HUES64 (cell line): ENCODE measurements at regions not wholly inside any gene's neighbourhood (a gene's known extent, or its start where the extent isn't known, plus 50 kb on each side); places are given as distances from the start of the nearest gene placed in this dataset.

Source experiments
- H3K27ac ChIP-seq: 2 replicates; pipeline ENCODE4 v1.7.0; 2013; ENCODE audit warnings: low read depth, low read length, inconsistent platforms
- H3K27me3 ChIP-seq: 2 replicates; pipeline ENCODE4 v1.6.1; 2013; ENCODE audit warnings: mild to moderate bottlenecking, low read length; ENCODE audit not compliant: insufficient read depth
- H3K36me3 ChIP-seq: 2 replicates; pipeline ENCODE4 v1.6.1; 2013; ENCODE audit warnings: mild to moderate bottlenecking, low read length; ENCODE audit not compliant: insufficient read depth
- H3K4me1 ChIP-seq: 2 replicates; pipeline ENCODE4 v1.6.1; 2013; ENCODE audit warnings: mild to moderate bottlenecking, low read length, moderate library complexity; ENCODE audit not compliant: insufficient read depth
- H3K4me3 ChIP-seq: 2 replicates; pipeline ENCODE4 v1.5.1; 2013; ENCODE audit warnings: mild to moderate bottlenecking, low read length, moderate library complexity
- H3K9ac ChIP-seq: 2 replicates; pipeline ENCODE4 v1.6.1; 2013; ENCODE audit warnings: mild to moderate bottlenecking, low read depth, low read length
- H3K9me3 ChIP-seq: 2 replicates; pipeline ENCODE4 v1.6.1; 2013; ENCODE audit warnings: low read depth, low read length; ENCODE audit not compliant: insufficient read depth
- WGBS: fragments of 150-250, 120-280 bp; methylation state at CpG from one replicate; pipeline ENCODE4 v1.1.7; 2013; ENCODE audit warnings: missing lambda C conversion rate; 5-methylcytosine and 5-hydroxymethylcytosine counted together

DNA sequence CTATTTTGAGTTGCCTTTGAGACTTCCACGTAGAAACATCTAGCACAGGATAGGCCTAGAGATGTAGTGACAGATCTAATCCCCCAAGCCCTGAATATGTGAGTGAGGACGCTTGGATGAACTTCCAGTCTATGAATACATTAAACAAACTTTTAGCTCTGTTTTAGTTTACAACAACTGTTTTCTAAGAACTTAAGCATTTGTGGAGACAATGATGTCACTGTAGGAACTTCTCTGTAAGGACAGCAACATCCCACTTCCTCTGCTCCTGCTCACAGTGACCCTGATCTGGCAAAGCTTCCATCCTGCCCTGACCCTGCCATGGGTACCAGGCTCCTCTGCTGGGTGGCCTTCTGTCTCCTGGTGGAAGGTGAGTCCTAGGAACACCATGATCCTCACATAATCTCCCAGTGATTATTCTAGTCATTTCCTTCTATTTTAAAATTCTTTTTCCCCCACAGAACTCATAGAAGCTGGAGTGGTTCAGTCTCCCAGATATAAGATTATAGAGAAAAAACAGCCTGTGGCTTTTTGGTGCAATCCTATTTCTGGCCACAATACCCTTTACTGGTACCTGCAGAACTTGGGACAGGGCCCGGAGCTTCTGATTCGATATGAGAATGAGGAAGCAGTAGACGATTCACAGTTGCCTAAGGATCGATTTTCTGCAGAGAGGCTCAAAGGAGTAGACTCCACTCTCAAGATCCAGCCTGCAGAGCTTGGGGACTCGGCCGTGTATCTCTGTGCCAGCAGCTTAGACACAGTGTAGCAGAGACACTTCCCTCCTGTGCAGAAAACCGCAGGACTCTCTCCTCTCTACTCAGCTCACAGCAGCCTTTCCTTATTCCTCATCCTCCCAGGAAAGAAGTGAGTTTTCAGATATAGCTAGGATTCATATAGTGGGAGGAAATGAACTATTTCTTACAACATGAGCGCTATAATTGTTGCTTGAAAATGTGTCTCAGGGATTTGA is 194.4 kb upstream of the PRSS1 start:
- Histone ChIP-seq H3K9me3 (no peaks in the 10 kb centered on the region), H3K27me3 (no peaks in the 10 kb centered on the region), H3K4me3 (no peak overlapping the region), H3K27ac (no peak overlapping the region), H3K9ac (no peak overlapping the region), H3K36me3 (no peaks in the 10 kb centered on the region), H3K4me1 (peaks cover 10% of the 10 kb centered on the region; the same call in 1 of the 2 replicates)
- WGBS = 92% methylated on average over 9 of the region's 10 CpGs

DNA sequence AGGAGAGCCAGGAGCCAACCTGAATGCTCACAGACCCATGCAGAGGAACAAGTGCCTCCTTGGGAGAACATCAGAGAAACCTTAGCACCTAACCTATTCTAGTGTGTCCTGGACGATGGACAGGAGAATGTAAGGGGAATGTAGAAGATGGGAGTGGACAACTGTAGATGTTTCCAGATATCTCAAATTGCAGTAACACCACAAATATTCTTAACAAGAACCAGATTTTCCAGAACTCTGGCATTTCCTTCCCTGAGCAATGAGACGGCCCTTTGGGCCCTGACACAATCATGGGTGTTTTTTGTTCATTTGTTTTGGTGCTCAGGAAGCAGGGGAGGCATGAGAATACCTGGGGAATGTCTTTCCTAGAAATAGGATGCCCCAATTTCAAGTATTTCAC is 196.1 kb upstream of the PRSS1 start:
- Histone ChIP-seq H3K9me3 (no peaks in the 10 kb centered on the region), H3K4me3 (no peak overlapping the region), H3K9ac (no peak overlapping the region), H3K27ac (no peak overlapping the region), H3K27me3 (no peaks in the 10 kb centered on the region), H3K36me3 (no peaks in the 10 kb centered on the region), H3K4me1 (peaks cover 10% of the 10 kb centered on the region; the same call in 1 of the 2 replicates)
- 100% methylated on average over 1 of the region's 2 CpGs for WGBS

DNA sequence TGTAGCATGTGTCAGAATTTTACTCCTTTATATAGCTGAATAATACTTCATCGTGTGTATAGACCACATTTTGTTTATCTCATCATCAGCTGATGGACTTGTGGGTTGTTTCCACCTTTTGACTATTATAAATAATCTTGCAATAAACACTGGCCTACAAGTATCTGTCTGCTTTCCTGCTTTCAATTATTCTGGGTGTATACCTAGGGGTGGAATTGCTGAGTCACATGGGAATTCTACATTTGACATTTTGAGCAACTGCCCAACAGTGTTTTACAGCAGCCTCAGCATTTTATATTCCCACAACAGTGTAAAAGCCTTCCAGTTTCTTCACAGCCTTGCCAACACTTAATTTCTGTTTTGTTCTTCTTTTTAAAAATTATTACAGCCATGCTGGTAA is 200.3 kb upstream of the PRSS1 start:
- Histone ChIP-seq H3K4me1 (no peaks in the 10 kb centered on the region), H3K9ac (no peak overlapping the region), H3K9me3 (no peaks in the 10 kb centered on the region), H3K27me3 (no peaks in the 10 kb centered on the region), H3K27ac (no peak overlapping the region), H3K4me3 (no peak overlapping the region), H3K36me3 (no peaks in the 10 kb centered on the region)
- 86% methylated on average over 1 of the region's 1 CpG for WGBS

DNA sequence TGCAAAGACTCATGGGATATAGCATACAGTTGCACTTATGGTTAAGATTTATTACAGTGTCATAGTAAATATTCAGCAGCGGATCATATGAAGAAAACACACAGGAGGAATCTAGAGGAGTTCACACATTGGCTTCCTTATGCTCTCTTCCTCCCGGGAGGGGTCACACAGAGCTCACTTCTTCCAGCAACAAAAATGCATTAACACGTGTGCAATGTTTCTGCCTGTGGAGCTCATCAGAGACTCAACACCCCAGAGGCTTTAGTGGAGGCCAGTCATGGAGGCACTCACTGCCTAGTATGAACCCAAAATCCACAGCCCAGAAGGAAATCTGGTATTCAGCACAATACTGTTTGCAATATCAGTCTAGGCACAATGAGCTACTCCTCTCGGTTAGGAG is 202.8 kb upstream of the PRSS1 start:
- H3K36me3 ChIP-seq = no peaks in the 10 kb centered on the region
- WGBS = 94% methylated on average over 4 of the region's 4 CpGs
- H3K9me3 ChIP-seq = no peaks in the 10 kb centered on the region
- H3K27ac ChIP-seq = no peak overlapping the region
- H3K4me1 ChIP-seq = no peaks in the 10 kb centered on the region
- no peak overlapping the region for H3K9ac ChIP-seq
- H3K4me3 ChIP-seq = no peak overlapping the region
- H3K27me3 ChIP-seq = no peaks in the 10 kb centered on the region

DNA sequence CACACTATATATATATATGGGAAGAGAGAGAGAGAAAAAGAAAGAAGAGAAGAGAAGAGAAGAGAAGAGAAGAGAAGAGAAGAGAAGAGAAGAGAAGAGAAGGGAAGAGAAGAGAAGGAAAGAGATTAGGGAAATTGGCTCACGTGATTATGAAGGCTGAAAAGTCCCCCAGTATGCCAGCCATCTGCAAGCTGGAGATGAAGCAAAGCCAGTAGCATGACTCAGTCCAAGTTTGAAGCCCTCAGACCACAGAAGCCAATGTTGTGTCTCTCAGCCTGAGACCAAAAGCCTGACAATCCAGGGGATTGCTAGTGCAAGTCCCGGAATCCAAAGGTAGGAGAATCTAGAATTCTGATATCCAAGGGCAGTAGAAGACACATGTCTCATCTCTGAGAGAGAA is 206.3 kb upstream of the PRSS1 start:
- Histone ChIP-seq H3K4me3 (no peak overlapping the region), H3K4me1 (no peaks in the 10 kb centered on the region), H3K27me3 (no peaks in the 10 kb centered on the region), H3K27ac (no peak overlapping the region), H3K9me3 (no peaks in the 10 kb centered on the region), H3K36me3 (no peaks in the 10 kb centered on the region), H3K9ac (no peak overlapping the region)
- WGBS = 89% methylated on average over 2 of the region's 2 CpGs

DNA sequence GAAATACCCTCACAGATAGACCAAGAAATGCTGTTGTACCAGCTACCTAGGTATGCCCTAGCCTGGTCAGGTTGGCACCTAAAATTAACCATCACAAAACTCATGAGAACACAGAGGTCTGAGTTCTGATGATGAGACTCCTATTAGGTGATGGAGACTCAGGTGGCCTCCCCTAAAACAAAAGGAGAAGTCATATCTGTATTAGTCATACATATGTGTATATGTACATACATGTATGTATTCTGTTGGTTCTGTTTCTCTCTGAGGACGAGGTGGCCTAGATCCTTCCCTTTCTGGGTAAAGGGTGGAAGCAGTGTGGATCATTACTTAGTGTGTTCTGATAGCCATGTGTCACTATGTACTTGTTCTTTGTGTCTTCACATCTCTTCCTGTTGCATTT is 207.2 kb upstream of the PRSS1 start:
- no peak overlapping the region for H3K27ac ChIP-seq
- no peaks in the 10 kb centered on the region for H3K9me3 ChIP-seq

DNA sequence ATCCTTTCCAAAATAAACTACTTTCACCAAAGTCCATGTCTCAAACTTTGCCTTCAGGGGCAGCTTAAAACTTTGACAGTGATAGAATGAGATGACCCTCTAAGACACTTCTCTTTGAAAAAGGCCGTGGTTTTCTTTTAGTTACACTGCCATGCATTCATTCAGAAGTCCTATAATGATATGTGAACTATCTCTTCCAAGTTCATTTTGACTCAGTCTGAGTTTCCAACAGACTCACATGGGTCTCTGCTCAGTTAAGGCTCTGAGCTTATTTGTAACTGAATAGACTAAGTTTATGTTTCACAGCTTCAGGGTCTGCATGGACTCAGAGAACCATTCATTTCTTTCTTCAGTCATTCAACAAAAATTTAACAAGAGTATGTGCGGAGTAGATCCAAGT is 208.9 kb upstream of the PRSS1 start:
- 100% methylated on average over 2 of the region's 2 CpGs for WGBS
- Histone ChIP-seq H3K9me3 (no peaks in the 10 kb centered on the region), H3K36me3 (no peaks in the 10 kb centered on the region), H3K27me3 (no peaks in the 10 kb centered on the region), H3K4me3 (no peak overlapping the region), H3K27ac (no peak overlapping the region), H3K4me1 (no peaks in the 10 kb centered on the region), H3K9ac (no peak overlapping the region)

More for the DNA sequence above, 207.2 kb upstream of the PRSS1 start:
- Histone ChIP-seq H3K27me3 (no peaks in the 10 kb centered on the region), H3K36me3 (no peaks in the 10 kb centered on the region), H3K4me1 (no peaks in the 10 kb centered on the region), H3K9ac (no peak overlapping the region), H3K4me3 (no peak overlapping the region)
- 75% methylated on average over 1 of the region's 1 CpG for WGBS

DNA sequence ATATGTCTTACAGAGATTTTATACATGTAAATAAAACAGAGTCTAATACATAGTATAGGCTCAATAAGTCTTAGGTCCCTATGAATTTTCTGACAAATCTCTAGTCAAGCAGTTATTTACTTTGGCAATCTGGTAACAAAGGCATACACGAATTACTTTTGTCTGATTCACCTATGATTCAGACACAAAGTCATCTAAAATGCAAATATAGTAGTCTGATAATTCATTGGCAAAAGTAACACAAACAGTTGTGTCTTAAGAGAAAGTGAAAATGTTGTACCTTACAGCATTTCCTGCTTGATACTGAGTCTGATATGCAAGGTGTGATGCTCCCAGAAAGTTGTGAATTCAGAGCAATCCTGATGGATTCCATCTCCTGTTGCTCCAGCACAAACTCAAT is 209.4 kb upstream of the PRSS1 start:
- Histone ChIP-seq H3K4me3 (no peak overlapping the region), H3K27me3 (no peaks in the 10 kb centered on the region), H3K36me3 (no peaks in the 10 kb centered on the region), H3K9ac (no peak overlapping the region), H3K4me1 (no peaks in the 10 kb centered on the region), H3K27ac (no peak overlapping the region), H3K9me3 (no peaks in the 10 kb centered on the region)
- WGBS = 73% methylated on average over 1 of the region's 1 CpG

DNA sequence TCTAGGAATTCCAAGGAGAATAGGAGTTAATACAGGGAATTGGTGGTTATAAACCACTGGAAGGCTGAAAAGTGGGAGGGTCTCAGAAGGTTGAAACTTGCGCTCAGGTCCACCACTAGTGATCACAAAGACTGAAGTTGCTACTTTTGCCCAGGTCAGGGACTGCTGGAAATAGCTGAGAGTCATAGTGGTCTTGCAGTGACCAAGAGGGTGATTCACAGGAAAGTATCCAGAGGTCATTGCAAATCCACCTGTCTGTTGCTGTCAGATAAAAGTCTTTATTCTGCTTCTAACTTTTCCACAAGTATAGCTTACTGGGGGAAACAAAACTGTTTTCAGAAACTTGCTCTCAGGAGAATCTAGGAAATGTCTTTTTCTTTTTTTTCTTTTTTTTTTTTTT is 211.5 kb upstream of the PRSS1 start:
- Histone ChIP-seq H3K9ac (no peak overlapping the region), H3K4me1 (no peaks in the 10 kb centered on the region), H3K9me3 (no peaks in the 10 kb centered on the region), H3K27ac (no peak overlapping the region), H3K27me3 (no peaks in the 10 kb centered on the region), H3K4me3 (no peak overlapping the region), H3K36me3 (no peaks in the 10 kb centered on the region)
- 94% methylated on average over 1 of the region's 1 CpG for WGBS

DNA sequence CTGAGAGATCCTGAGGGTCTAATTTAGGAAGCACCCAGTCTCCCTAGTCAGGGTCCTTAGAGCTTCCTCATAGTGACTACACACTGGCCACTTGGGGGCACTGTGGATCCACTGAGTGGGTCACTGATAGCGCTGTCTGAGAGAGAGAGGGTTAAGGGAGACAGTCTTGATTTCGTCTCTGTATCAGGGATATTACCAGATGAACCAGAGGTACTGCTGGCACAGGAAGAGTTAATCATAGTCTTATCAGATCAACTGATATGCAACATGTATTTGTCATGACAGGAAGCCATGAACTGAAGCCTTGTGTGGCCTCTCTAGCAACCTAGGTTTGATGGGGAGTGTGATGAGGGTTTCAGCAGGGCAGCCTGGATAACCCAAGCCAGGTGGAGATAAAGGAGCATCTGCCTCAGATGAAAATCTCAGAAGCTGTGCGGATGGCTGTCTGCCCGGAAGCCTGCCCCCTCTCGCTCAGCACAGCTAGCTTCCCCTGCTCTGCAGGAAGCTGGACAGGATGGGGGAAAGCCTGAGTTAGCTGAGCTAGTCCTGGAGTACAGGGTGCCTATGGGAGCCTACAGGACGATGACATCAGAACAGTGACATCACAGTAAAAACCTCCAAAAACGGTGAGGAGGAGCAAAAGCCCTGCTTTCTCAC is 214.0 kb upstream of the PRSS1 start:
- Histone ChIP-seq H3K4me1 (no peaks in the 10 kb centered on the region), H3K27ac (no peak overlapping the region), H3K4me3 (no peak overlapping the region), H3K36me3 (no peaks in the 10 kb centered on the region), H3K9me3 (no peaks in the 10 kb centered on the region), H3K9ac (no peak overlapping the region), H3K27me3 (no peaks in the 10 kb centered on the region)
- 49% methylated on average over 7 of the region's 7 CpGs for WGBS

DNA sequence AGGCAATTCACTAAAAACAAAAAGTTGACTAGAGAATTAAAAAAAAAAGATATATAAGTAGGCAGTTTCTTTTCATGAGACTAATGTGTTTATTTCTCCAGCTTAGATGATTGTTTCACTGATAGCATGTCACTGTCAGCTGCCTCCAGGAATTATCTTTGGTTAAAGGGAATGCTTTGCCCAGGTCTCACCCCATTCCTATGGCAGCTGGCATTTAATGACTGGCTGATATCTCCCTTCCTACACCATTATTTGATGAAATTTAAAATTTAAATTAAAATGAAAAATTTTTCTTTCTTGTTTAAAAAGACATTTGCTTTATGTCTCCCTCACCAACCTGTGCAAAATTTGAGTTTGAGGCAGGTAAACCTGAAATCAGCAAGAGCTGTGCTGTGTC is 214.5 kb upstream of the PRSS1 start:
- Histone ChIP-seq H3K27ac (no peak overlapping the region), H3K27me3 (no peaks in the 10 kb centered on the region), H3K36me3 (no peaks in the 10 kb centered on the region), H3K4me1 (no peaks in the 10 kb centered on the region), H3K9ac (no peak overlapping the region), H3K4me3 (no peak overlapping the region), H3K9me3 (no peaks in the 10 kb centered on the region)
